ENCODE measurements at regions not wholly inside any gene's neighbourhood (a gene's known extent, or its start where the extent isn't known, plus 50 kb on each side); places are given as distances from the start of the nearest gene placed in this dataset.

- no peak for DNase-seq (ENCODE audit: low read depth)
Measured at GRCh38 chr1:209456878-209457277, 126.6 kb upstream of the CAMK1G start.

- no peak for DNase-seq (ENCODE audit: low read depth)
Measured at GRCh38 chr1:209457401-209458125, 126.0 kb upstream of the CAMK1G start.

GRCh38 chr1:209458921-209459320, 124.6 kb upstream of the CAMK1G start:
- DNase-seq (ENCODE audit: low read depth) = no peak

- DNase-seq (ENCODE audit: low read depth) = no peak
Measured at GRCh38 chr1:209461168-209461567, 122.3 kb upstream of the CAMK1G start.

GRCh38 chr1:209462433-209462832, 121.1 kb upstream of the CAMK1G start:
- DNase-seq (ENCODE audit: low read depth) = no peak

- no peak for DNase-seq (ENCODE audit: low read depth)
Measured at GRCh38 chr1:209463441-209463840, 120.1 kb upstream of the CAMK1G start.

- DNase-seq (ENCODE audit: low read depth) = no peak
Measured at GRCh38 chr1:209473025-209473424, 110.5 kb upstream of the CAMK1G start.

GRCh38 chr1:209480345-209480744, 103.2 kb upstream of the CAMK1G start:
- DNase-seq (ENCODE audit: low read depth) = no peak

GRCh38 chr1:209483691-209484090, 99.8 kb upstream of the CAMK1G start:
- DNase-seq (ENCODE audit: low read depth) = no peak

- DNase-seq (ENCODE audit: low read depth) = no peak
Measured at GRCh38 chr1:209484429-209484828, 99.1 kb upstream of the CAMK1G start.

GRCh38 chr1:209485167-209485566, 98.3 kb upstream of the CAMK1G start:
- DNase-seq (ENCODE audit: low read depth) = no peak

- DNase-seq (ENCODE audit: low read depth) = no peak
Measured at GRCh38 chr1:209485751-209486150, 97.8 kb upstream of the CAMK1G start.

- DNase-seq (ENCODE audit: low read depth) = no peak
Measured at GRCh38 chr1:209486861-209487593, 96.5 kb upstream of the CAMK1G start.

GRCh38 chr1:209490013-209490412, 93.5 kb upstream of the CAMK1G start:
- DNase-seq (ENCODE audit: low read depth) = no peak

GRCh38 chr1:209491031-209491430, 92.5 kb upstream of the CAMK1G start:
- DNase-seq (ENCODE audit: low read depth) = no peak

- no peak for DNase-seq (ENCODE audit: low read depth)
Measured at GRCh38 chr1:209491496-209491895, 92.0 kb upstream of the CAMK1G start.

- DNase-seq (ENCODE audit: low read depth) = no peak
Measured at GRCh38 chr1:209491897-209492296, 91.6 kb upstream of the CAMK1G start.

GRCh38 chr1:209493559-209493958, 90.0 kb upstream of the CAMK1G start:
- no peak for DNase-seq (ENCODE audit: low read depth)

- no peak for DNase-seq (ENCODE audit: low read depth)
Measured at GRCh38 chr1:209497729-209498128, 85.8 kb upstream of the CAMK1G start.

- DNase-seq (ENCODE audit: low read depth) = no peak
Measured at GRCh38 chr1:209500993-209501392, 82.5 kb upstream of the CAMK1G start.

- DNase-seq (ENCODE audit: low read depth) = no peak
Measured at GRCh38 chr1:209503196-209503595, 80.3 kb upstream of the CAMK1G start.

GRCh38 chr1:209504571-209504970, 78.9 kb upstream of the CAMK1G start:
- DNase-seq (ENCODE audit: low read depth) = no peak

- DNase-seq (ENCODE audit: low read depth) = no peak
Measured at GRCh38 chr1:209505044-209505443, 78.5 kb upstream of the CAMK1G start.

GRCh38 chr1:209506101-209506500, 77.4 kb upstream of the CAMK1G start:
- no peak for DNase-seq (ENCODE audit: low read depth)

All from stimulated activated CD8-positive, alpha-beta memory T cell treated with anti-CD3 and anti-CD28 coated beads, Interleukin-15, amount 100 ng/mL, for 1 hour (primary cell).